ENCODE measurements at regions not wholly inside any gene's neighbourhood (a gene's known extent, or its start where the extent isn't known, plus 50 kb on each side); places are given as distances from the start of the nearest gene placed in this dataset.
A peak's percentile ranks its signal among the peaks of the same experiment; 100 is the strongest.

DNA sequence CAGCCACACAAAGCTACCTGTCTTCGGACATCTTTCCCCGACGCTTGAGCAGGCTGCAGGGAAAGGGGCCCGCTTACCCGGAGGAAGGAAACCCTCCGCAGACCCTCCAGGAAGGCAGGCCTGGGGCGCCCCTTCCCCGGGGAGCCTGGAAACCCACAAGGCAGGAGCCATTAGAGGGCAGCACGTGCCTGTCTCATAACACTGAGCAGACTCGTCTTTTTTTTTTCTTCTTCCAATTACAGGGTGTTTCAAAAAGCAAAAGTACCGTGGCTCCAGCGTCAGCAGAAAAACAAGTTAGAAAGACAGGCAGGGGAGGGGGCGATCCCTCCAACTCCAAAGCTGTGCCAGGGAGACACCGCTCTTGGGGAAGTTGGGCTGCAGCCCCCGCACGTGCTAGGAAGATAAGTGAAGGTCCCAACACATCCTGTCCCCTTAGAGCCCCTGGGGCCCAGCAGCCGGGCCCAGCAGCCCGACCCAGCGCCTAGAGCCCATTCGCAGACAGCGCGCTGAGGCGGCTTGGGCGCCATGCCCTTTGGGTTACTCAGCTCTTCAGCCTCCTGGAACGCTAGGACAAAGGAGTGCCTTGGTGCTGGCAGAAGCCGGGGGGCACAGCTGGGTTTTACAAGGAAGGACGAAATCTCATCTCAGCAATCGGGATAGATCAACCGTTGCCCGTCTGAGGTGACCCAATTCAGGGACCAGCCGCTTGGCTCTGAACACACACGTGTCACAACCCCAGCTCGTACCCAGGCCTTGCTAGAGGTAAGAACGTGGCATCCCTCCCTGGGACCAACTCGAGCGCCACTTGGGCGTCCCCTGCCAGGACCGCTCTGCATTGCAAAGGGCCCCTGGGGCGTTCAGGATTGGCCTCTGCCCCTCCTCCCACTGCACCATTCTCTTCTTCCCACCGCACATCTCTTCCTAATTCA is 136.3 kb downstream of the LY86 start:
- TF ChIP-seq ZFX (IDR thresholded peaks at IDR 0.05; ENCODE audit: borderline replicate concordance) = no peak
- TF ChIP-seq, protein P1, sequence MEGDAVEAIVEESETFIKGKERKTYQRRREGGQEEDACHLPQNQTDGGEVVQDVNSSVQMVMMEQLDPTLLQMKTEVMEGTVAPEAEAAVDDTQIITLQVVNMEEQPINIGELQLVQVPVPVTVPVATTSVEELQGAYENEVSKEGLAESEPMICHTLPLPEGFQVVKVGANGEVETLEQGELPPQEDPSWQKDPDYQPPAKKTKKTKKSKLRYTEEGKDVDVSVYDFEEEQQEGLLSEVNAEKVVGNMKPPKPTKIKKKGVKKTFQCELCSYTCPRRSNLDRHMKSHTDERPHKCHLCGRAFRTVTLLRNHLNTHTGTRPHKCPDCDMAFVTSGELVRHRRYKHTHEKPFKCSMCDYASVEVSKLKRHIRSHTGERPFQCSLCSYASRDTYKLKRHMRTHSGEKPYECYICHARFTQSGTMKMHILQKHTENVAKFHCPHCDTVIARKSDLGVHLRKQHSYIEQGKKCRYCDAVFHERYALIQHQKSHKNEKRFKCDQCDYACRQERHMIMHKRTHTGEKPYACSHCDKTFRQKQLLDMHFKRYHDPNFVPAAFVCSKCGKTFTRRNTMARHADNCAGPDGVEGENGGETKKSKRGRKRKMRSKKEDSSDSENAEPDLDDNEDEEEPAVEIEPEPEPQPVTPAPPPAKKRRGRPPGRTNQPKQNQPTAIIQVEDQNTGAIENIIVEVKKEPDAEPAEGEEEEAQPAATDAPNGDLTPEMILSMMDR (IDR thresholded peaks at IDR 0.05) = peak; percentile 80
- H3K27ac ChIP-seq = no peak overlapping the region

DNA sequence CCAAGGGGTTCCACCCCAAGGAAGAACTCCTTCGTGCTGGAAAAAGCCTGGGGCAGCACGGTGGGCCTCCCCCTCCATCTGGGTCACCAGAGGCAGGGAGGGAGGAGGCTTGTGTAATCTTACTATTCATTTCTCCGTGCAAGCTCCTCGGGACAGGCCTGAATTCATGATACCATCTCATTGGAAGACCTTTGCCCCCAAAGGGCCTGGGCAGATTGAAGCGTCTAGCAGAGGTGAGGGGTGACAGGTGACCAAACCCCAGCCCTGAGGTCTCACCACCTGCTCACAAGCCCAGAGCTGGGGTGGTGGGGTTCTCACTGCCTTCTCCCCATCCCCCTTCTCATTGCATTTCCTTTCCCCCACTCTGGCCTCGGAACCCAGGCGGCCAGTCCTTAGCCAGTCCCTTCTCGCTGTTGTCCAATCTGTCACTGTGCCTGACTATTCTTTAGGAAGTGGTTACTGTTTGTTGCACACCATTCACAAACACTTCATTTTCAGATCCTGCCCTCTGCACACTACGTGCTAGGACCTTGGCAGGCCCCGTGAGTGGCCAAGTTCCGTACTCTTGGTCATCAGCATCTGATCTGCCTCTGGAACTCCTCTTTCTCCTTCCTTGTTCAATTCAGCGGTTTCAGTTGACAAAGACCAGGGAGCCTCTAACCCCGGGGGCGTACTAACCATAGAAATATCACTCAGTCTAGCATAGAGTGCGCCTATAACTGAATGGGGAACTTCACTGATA is 137.1 kb downstream of the LY86 start:
- TF ChIP-seq, protein P1 (IDR thresholded peaks at IDR 0.05) = no peak
- TF ChIP-seq ZFX (IDR thresholded peaks at IDR 0.05; ENCODE audit: borderline replicate concordance) = no peak
- H3K27ac ChIP-seq = no peak overlapping the region

DNA sequence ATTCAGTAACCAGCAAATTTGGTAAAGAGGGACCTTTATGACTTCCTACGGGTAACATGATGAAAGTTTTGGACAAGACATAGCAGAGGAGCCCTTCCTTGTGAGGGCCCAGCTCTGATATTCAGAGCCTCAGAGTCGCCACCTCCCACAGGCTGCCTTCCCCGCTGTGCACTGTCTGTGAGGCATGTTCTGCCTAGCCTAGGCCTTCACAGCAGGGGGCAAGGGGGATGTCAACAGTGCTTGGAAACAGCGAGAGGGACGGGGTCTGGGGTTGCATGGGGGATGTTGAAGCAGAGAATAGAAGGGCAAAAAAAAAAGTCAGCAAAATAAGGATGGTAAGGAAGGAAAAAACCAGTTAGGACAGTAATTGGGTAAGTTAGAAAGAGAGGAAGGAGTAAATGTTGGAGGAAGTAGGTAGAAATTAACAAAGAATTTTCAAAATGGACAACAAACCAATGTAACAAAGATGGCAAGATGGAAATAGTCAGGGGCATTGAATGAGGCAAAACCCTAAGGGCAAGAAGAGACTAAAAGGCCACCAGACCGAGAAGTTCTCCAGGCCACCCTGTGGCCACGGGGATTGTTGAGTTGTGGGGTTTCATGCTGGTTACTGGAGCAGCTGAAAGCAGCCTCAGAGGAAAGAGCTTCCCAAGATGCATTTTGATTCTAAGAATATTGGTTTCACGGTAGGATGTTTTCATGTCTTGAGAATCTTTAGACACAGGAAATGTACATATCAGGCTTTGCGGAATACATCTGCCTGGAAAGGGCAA is 139.8 kb downstream of the LY86 start:
- no peak overlapping the region for H3K27ac ChIP-seq
- TF ChIP-seq, protein P1 (IDR thresholded peaks at IDR 0.05) = no peak
- TF ChIP-seq ZFX (IDR thresholded peaks at IDR 0.05; ENCODE audit: borderline replicate concordance) = no peak

DNA sequence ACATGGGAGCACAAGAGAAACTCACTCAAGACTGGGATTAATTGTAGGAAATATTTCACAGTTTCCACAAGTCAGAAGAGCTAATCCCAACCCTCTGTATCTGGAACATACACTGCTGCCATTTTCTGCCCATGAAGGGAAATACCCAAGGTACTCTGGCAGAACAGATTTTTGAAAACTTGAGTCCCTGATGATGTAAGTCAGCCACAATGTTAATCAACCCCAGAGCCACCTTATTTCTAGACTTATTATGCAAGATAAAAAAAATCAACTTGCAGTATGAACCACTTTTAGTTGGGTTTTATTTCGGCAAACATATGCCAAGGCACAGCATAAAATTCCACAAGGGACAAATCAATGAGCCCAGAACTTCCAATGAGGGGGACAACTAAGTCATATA is 141.5 kb downstream of the LY86 start:
- no peak overlapping the region for H3K27ac ChIP-seq
- no peak for TF ChIP-seq ZFX (IDR thresholded peaks at IDR 0.05; ENCODE audit: borderline replicate concordance)
- TF ChIP-seq, protein P1 (IDR thresholded peaks at IDR 0.05) = no peak

DNA sequence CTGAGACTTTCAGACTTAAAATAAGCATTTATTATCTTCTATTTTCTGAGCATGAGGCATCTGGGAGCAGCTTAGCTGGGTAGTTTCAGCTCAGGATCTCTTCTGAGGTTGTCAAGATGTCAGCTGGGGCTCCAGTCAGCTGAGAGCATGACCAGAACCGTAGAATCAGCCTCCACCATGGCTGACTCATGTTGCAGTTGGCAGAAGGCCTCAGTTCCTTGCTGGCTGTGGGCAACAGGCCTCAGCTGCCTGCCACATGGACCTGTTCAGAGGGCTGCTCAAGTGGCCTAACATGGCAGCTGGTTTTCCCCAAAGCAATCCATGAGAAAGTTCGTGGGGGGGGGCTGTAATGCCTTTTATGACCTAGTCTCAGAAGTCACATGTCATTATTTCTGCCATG is 142.3 kb downstream of the LY86 start:
- H3K27ac ChIP-seq = no peak overlapping the region
- TF ChIP-seq, protein P1 (IDR thresholded peaks at IDR 0.05) = no peak

DNA sequence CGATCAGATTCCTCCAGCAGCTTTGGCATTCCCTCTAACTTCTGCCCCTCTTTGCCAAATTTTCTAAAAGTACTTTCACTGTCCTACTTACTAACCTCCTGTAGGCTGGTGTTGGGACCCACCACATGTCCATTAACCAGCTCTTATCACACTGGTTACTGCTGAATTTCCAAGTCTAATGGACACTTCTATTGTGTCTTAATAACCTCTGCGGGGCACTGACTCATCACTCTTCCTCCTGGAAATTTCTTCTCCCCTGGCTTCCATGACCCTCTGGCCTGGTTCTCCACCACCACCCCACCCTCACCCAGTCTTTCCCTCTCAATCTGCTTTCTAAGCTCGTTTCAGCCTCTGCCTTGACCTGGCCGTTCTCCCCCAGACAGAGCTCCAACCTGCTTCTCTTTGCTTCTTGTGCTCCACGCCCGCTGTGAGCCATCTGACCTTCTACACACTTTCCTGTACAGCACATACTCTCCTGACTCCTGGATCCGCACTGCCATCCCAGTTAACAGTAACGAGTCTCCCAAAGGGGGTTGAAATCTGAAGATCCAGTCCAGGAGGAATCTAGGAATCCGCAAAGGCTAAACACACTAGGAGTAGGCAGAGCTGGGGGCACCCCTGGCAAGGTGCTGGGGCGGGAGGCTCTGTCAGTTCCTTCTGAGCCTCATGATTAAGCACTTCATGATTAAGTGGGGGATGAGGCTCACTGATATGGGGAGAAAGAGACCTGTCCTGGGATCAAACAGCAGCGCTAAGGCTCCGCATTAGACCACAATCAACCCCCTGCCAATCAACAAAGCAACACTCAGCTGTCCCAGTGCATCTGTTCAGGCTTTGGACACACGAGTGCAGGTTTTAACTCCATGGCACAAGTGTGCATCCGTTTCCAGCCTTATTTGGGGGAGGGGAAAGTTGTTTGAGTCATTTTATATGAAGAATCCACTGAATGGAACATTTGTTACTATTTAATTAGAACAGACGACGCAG is 146.3 kb downstream of the LY86 start:
- TF ChIP-seq, protein P1 (IDR thresholded peaks at IDR 0.05) = no peak
- TF ChIP-seq ZFX (IDR thresholded peaks at IDR 0.05; ENCODE audit: borderline replicate concordance) = no peak
- no peak overlapping the region for H3K27ac ChIP-seq

All from 22Rv1 (cell line).